HepG2 (cell line): ENCODE measurements at regions not wholly inside any gene's neighbourhood (a gene's known extent, or its start where the extent isn't known, plus 50 kb on each side); places are given as distances from the start of the nearest gene placed in this dataset.
A peak's percentile ranks its signal among the peaks of the same experiment; 100 is the strongest.

Experiments
- AKAP8 ChIP-seq: sonication (generic); formaldehyde crosslinking; IDR thresholded peaks from 2 replicates; pipeline ENCODE4 v1.5.1; 2020; ENCODE audit warnings: mild to moderate bottlenecking, missing genetic modification reagents
- ARNTL ChIP-seq: sonication (generic); formaldehyde crosslinking; IDR thresholded peaks from 2 replicates; pipeline ENCODE4 v1.4.0; 2020; ENCODE audit warnings: mild to moderate bottlenecking, missing genetic modification reagents
- BORCS8-MEF2B ChIP-seq: sonication (generic); formaldehyde crosslinking; IDR thresholded peaks from 2 replicates; pipeline ENCODE4 v1.8.0; 2022; ENCODE audit warnings: mild to moderate bottlenecking, missing genetic modification reagents
- CREB1 ChIP-seq, 2 experiments: fragments of 450-650 bp in 1 of 2; IDR thresholded peaks; 2 replicates each; pipeline ENCODE4 v1.6.1; 2016 to 2017; ENCODE audit warnings: control low read depth in 1 of 2, mild to moderate bottlenecking in 1 of 2, missing compliant biosample characterization in 1 of 2, missing genetic modification characterization in 1 of 2
- GTF2F1 ChIP-seq: fragments of 150-350 bp; IDR thresholded peaks from 2 replicates; pipeline ENCODE4 v1.6.1; 2014; ENCODE audit warnings: low read length
- HDAC2 ChIP-seq: sonication (generic); formaldehyde crosslinking; IDR thresholded peaks from 2 replicates; pipeline ENCODE4 v1.4.0; 2020; ENCODE audit warnings: missing genetic modification reagents
- MXD4 ChIP-seq: IDR thresholded peaks from 2 replicates; pipeline ENCODE4 v1.6.1; 2016; ENCODE audit warnings: mild to moderate bottlenecking, missing biosample characterization, missing genetic modification reagents
- MXI1 ChIP-seq: IDR thresholded peaks from 3 replicates; pipeline ENCODE4 v1.6.1; 2012; ENCODE audit warnings: low read depth, low read length, inconsistent platforms, borderline replicate concordance
- NR2F1 ChIP-seq, 2 experiments: fragments of 450-650 bp in 1 of 2; formaldehyde crosslinking in 1 of 2; IDR thresholded peaks; 2 replicates each; pipeline versions ENCODE4 v1.5.0 to v1.6.1; 2016 to 2020; ENCODE audit warnings: mild to moderate bottlenecking in 1 of 2, missing compliant biosample characterization in 1 of 2, missing genetic modification reagents in 1 of 2, moderate library complexity in 1 of 2
- PAWR ChIP-seq: sonication (generic); formaldehyde crosslinking; IDR thresholded peaks from 2 replicates; pipeline ENCODE4 v1.4.0; 2020; ENCODE audit warnings: missing genetic modification reagents, mild to moderate bottlenecking, borderline replicate concordance
- RFXAP ChIP-seq: sonication (generic); formaldehyde crosslinking; IDR thresholded peaks from 2 replicates; pipeline ENCODE4 v1.4.0; 2020; ENCODE audit warnings: missing genetic modification reagents, borderline replicate concordance
- SOX6 ChIP-seq, 2 experiments: fragments of 450-650 bp in 1 of 2; sonication (generic) in 1 of 2; formaldehyde crosslinking in 1 of 2; IDR thresholded peaks; 2 replicates each; pipeline versions ENCODE4 v1.4.0 to v1.6.1; 2017 to 2020; ENCODE audit warnings: antibody characterized with exemption in 1 of 2, mild to moderate bottlenecking in 1 of 2, missing genetic modification reagents in 1 of 2
- TFDP1 ChIP-seq: IDR thresholded peaks from 2 replicates; pipeline ENCODE4 v1.6.1; 2016; ENCODE audit warnings: missing compliant biosample characterization, missing genetic modification reagents, borderline replicate concordance
- THAP11 ChIP-seq: IDR thresholded peaks from 2 replicates; pipeline ENCODE4 v1.6.1; 2016; ENCODE audit warnings: missing biosample characterization, missing genetic modification reagents
- YY1 ChIP-seq: IDR thresholded peaks from 2 replicates; pipeline ENCODE4 v1.6.1; 2011; ENCODE audit warnings: low read length, low read depth, moderate library complexity, mild to moderate bottlenecking; ENCODE audit not compliant: insufficient read depth, insufficient replicate concordance
- ZBTB34 ChIP-seq: sonication (generic); formaldehyde crosslinking; IDR thresholded peaks from 2 replicates; pipeline ENCODE4 v1.8.0; 2022; ENCODE audit warnings: mild to moderate bottlenecking, missing genetic modification reagents
- ZFX ChIP-seq: sonication (generic); formaldehyde crosslinking; IDR thresholded peaks from 2 replicates; pipeline ENCODE4 v1.4.0; 2020; ENCODE audit warnings: mild to moderate bottlenecking, low read depth, missing genetic modification reagents, moderate library complexity
- ZKSCAN1 ChIP-seq: fragments of 150-350 bp; IDR thresholded peaks from 2 replicates; pipeline ENCODE4 v1.6.1; 2014; ENCODE audit warnings: low read length
- ZNF354B ChIP-seq: sonication (generic); formaldehyde crosslinking; IDR thresholded peaks from 2 replicates; pipeline ENCODE4 v1.8.0; 2022; ENCODE audit warnings: mild to moderate bottlenecking, missing genetic modification reagents
- ZNF704 ChIP-seq: sonication (generic); formaldehyde crosslinking; IDR thresholded peaks from 2 replicates; pipeline ENCODE4 v1.8.1; 2023; ENCODE audit warnings: mild to moderate bottlenecking, inconsistent platforms, moderate library complexity, missing genetic modification reagents, borderline replicate concordance
- ZNF749 ChIP-seq: sonication (generic); formaldehyde crosslinking; IDR thresholded peaks from 2 replicates; pipeline ENCODE4 v1.8.0; 2022; ENCODE audit warnings: mild to moderate bottlenecking, missing genetic modification reagents, moderate library complexity, borderline replicate concordance
- ZNF781 ChIP-seq: sonication (generic); formaldehyde crosslinking; IDR thresholded peaks from 2 replicates; pipeline ENCODE4 v1.5.1; 2020; ENCODE audit warnings: borderline replicate concordance, mild to moderate bottlenecking, missing genetic modification reagents; ENCODE audit errors: not compliant biosample characterization
- TF ChIP-seq, protein P1 (sequence below): sonication (generic); formaldehyde crosslinking; IDR thresholded peaks from 2 replicates; pipeline ENCODE4 v1.5.1; 2020; ENCODE audit warnings: missing genetic modification reagents, mild to moderate bottlenecking, borderline replicate concordance
- TF ChIP-seq, protein P2 (sequence below): sonication (generic); formaldehyde crosslinking; conservative IDR thresholded peaks from 2 replicates; pipeline ENCODE4 v1.4.0; 2020; ENCODE audit warnings: missing genetic modification reagents

DNA sequence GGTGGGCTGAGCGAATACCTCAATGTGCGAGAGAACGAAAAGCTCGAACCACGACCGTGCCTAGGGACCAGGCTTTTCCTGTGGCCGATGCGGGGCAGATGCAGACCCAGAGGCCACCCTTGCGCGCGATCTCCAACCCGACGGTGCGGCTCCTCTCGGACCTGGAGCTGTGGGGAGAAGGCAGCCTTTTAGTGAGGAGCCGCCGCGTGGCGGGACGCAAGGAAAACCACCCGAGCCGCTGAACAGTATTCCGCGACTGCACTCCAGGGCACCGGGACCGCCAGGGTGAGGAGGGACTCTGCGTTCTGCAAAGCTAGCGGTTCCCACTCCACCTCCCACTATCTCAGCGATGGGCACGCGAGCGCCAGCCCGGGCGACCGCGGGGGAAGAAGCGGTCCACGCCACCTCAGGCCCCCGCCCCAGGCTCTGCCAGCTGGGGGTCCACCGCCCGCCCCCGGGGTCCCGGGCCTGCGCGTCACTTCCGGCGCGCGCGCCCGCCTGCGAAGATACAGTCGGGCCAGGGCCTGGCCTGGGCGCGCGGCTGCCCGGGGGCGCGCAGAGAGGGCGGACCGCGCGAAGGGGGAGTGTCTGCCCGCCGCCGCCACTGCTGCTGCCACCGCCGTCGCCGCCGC, 66.5 kb upstream of the PRKACB start (continued):
- TF ChIP-seq ZNF704 (CRISPR knock-in tag) (peak; percentile 27; the same call in 1 of the 2 replicates), HDAC2 (CRISPR knock-in tag) (peak; percentile 24; the same call in 1 of the 2 replicates), ZNF354B (CRISPR knock-in tag) (0 out of 2 replicates have a peak, but pooled peaks have one; percentile 47), TFDP1 (no peak), MXD4 (CRISPR knock-in tag) (peak; percentile 65), THAP11 (peak; percentile 68), AKAP8 (0 out of 2 replicates have a peak, but pooled peaks have one; percentile 33), ZNF749 (CRISPR knock-in tag) (no peak; the same call in 1 of the 2 replicates), PAWR (CRISPR knock-in tag) (no peak), GTF2F1 (no peak), MXI1 (peak; percentile 43; the same call in 1 of the 3 replicates), ZNF781 (peak; percentile 57), ZKSCAN1 (no peak), SOX6 (IDR thresholded peaks at IDR 0.05) (no peak), SOX6 (CRISPR knock-in tag; IDR thresholded peaks at IDR 0.05) (no peak), CREB1 (IDR thresholded peaks at IDR 0.05) (peak; percentile 62; the same call in 1 of the 2 replicates), CREB1 (CRISPR knock-in tag; IDR thresholded peaks at IDR 0.05) (peak; percentile 73), BORCS8-MEF2B (CRISPR knock-in tag) (peak; percentile 44), ZBTB34 (CRISPR knock-in tag) (0 out of 2 replicates have a peak, but pooled peaks have one; percentile 50), YY1 (peak; percentile 59), ARNTL (CRISPR knock-in tag) (peak; percentile 26; the same call in 1 of the 2 replicates), ZFX (CRISPR knock-in tag) (peak; percentile 72), RFXAP (CRISPR knock-in tag) (peak; percentile 43; the same call in 1 of the 2 replicates), NR2F1 (CRISPR knock-in tag; IDR thresholded peaks at IDR 0.05) (no peak)
- TF ChIP-seq, protein P1, sequence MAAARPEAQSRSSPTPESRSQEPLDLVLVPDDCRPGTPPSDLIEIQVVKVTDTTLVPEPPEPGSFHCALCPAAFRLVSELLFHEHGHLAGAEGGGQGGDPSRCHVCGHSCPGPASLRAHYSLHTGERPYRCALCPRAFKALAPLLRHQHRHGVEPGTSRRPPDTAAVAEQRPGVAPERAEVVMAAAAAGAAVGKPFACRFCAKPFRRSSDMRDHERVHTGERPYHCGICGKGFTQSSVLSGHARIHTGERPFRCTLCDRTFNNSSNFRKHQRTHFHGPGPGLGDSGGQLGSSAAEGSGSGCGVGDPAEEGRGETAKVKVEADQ (CRISPR knock-in tag) = peak; percentile 73; the same call in 1 of the 2 replicates
- TF ChIP-seq, protein P2, sequence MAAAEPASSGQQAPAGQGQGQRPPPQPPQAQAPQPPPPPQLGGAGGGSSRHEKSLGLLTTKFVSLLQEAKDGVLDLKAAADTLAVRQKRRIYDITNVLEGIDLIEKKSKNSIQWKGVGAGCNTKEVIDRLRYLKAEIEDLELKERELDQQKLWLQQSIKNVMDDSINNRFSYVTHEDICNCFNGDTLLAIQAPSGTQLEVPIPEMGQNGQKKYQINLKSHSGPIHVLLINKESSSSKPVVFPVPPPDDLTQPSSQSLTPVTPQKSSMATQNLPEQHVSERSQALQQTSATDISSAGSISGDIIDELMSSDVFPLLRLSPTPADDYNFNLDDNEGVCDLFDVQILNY (CRISPR knock-in tag) = peak; percentile 45; the same call in 1 of the 2 replicates
